Frontal cortex (tissue), 3 donors: ENCODE measurements at regions not wholly inside any gene's neighbourhood (a gene's known extent, or its start where the extent isn't known, plus 50 kb on each side); places are given as distances from the start of the nearest gene placed in this dataset.

Source experiments
- DNase-seq, 2 donors: peaks; one replicate each; pipeline ENCODE4 v3.0.0; 2012; ENCODE audit warnings: low spot score in 2 of 2
- FAIRE-seq: peaks from 2 replicates; lab custom pipeline; 2012; peaks lifted over from hg19 to GRCh38; lab: Jason Lieb, UNC
- donor health status: control.
- donor health status: control.
- donor health status: control.

- FAIRE-seq = no peak
- no peak for DNase-seq
Measured at GRCh38 chr2:19021100-19021476, 337.3 kb downstream of the OSR1 start.

DNA sequence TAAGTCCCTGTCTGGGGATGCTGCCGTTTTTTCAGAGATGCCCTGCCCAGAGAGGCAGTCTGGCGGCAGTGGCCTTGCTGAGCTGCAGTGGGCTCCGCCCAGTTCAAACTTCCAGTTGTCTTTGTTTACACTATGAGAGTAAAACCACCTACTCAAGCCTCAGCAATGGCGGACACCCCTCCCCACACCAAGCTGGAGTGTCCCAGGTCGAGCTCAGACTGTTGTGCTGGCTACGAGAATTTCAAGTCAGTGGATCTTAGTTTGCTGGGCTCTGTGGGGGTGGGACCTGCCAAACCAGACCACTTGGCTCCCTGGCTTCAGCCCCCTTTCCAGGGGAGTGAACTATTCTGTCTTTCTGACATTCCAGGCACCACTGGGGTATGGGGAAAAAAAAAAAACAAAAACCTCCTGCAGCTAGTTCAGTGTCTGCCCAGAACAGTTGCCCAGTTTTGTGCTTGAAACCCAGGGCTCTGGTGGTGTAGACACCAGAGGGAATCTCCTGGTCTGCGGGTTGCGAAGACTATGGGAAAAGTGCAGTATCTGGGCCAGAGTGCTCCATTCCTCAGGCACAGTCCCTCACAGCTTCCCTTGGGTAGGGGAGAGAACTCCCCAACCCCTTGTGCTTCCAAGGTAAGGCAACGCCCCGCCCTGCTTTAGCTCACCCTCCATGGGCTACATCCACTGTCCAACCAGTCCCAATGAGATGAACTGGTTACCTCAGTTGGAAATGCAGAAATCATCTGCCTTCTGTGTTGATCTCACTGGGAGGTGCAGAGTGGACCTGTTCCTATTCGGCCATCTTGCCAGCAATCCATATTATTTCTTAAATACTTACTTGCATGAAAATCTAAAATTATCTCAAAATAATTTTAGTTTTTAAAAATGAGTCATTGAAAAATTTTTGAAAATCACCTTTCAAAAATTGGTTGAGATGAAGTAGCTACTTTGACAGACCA is 338.0 kb downstream of the OSR1 start:
- no peak for DNase-seq
- FAIRE-seq = peak; percentile 13

DNA sequence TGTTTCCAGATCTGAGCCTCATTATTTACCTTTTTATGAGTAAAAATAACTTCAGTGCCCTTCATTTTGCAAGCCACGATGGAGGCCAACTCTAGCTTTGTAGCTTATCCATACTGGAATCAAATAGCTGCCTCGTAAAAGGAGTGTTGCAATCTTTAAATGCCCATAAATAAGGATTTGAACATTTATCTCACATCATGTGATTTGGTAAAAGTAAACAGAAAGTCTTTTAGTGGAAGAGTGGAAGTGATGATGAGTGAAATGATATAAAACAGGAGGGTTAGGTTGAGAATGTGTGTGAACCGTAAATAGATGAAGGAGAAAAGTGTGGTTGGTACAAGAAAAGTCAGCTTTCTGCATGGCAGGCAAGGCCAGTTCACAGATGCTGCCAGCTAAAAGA is 348.9 kb downstream of the OSR1 start:
- DNase-seq (no peak), FAIRE-seq (no peak)

DNA sequence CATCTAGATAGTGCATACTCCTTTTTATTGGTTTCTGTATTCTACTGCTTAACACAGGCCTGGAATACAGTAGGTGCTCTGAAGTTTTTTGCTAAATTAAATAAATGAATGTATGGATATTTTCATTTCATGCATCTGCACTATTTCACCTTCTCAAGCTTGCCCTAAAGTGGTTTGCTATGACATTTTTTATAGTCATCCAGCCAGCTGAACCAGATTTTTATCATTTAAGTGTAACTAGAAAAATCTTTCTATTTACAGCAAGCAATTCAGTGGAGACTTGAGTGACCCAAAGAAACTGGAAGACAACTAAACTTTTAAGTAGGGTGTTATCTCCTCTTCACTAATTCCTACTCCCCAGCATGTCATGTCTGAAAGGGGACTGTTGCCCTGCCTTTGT is 354.9 kb downstream of the OSR1 start:
- DNase-seq (no peak), FAIRE-seq (no peak)

GRCh38 chr2:19000776-19001175 is 357.6 kb downstream of the OSR1 start:
- FAIRE-seq (no peak), DNase-seq (no peak)

DNA sequence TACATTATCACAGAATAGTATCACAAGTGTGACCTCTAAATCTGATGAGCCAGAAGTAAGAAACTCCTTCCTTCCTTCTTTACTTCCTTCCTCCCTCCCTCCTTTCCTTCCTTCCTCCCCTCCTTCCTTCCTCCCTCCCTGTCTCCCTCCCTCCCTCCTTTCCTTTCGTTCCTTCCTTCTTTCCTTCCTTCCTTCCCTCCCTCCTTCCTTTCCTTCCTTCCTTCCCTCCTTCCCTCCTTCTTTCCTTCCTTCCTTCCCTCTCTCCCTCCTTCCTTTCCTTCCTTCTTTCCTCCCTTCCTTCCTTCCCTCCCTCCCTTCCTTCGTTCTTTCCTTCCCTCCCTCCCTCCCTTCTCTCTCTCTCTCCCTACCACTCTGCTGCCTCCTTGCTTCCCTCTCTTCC is 359.2 kb downstream of the OSR1 start:
- DNase-seq = no peak
- no peak for FAIRE-seq

DNA sequence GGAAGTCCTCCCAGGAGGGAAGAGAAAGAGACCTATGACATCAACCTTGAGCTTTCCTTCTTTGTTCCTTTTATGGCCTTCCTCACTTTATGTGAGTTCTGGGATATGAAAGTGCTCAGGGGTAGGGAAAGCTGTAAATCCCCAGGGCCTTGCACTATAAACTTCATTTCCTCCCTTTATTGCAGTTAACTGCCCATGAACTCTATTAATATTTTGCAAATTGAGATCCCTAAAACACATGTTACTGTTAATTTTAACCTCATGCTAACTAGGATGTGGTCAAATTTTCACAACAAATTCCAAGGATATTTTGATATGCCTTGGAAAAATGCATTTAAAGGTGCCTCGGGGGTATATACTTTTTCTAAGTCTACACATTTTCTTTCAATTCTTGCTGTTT is 359.9 kb downstream of the OSR1 start:
- no peak for FAIRE-seq
- DNase-seq = no peak

DNA sequence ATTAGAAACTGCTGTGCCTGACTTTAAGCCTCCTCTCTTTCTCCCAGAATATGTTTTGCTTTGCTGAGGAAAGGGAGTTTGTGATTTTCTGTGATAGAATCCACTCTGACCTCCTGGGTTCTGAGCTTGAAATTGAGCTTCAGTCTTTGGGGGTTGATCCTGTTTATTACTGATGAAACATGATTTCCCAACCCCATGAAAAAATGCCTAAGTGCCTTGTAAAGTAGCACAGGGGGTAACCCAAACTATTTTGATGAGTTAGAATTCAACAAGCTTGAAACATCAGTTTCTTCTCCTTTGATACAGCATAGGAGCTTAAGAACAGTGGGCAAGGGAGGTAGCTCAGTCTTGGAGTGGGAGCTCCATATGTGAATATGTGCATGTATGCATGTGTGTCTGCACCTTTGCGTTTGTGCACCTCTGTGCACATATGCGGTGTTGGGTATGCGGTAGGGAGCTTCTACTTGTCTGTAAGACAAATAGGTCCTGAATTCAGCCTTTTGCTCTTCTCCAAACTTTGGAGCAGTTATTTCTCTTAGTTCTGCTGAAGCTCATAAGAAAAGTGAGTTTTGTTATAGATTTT is 364.6 kb downstream of the OSR1 start:
- FAIRE-seq = no peak
- no peak for DNase-seq

GRCh38 chr2:18991177-18992168 is 366.9 kb downstream of the OSR1 start:
- DNase-seq = no peak
- FAIRE-seq = no peak

DNA sequence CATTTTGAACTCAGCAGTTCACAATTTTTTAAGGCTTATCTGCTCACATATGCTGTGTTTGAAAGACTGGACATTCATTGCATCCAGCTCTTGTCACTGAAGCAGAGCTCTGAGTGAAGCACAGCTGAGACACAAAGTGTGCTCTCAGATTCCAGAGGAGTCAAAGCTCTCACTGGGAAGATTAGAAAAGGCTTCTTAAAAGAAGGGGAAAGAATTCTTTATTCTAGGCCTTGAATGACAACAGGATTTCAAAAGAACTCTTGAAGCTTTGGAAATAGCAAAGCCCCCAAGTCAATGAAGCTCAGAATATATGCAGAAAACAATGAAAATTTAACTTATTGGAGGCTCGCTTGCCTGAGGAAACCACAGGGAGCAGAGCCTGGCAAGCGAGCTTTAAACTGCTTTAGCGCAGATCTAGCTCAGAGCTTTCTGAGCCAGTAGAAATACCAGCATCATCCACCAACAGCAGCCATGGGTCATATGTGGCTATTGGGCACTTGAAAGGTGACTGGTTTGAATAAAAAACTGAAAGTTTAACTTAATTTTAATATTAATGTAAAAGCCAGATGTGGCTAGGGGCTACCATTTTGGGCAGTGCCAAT is 369.7 kb downstream of the OSR1 start:
- FAIRE-seq (no peak), DNase-seq (no peak)

DNA sequence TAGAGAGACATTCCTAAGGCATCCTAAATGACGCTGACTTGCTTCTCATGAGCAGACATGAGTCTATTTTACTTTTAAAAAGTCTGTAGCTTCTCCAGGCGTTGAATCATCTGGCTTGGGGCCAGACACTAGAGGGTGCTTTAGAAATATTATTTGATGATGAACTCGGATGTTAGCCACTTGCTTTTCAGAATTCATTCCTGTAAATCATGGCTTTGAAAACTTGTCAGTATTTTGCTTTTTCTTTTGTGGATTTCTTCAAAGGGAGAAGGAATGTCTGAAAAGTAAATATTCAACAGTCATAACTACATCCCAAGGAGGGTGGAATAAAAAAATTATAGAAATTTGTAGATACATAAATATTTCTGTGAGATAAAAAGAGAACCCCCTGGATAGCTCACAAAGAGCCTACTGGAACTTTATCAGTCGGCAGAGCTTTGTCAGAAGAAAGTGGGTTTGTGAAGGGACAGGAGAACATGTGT is 370.8 kb downstream of the OSR1 start:
- FAIRE-seq = no peak
- peak; percentile 7 to 10 for DNase-seq

DNA sequence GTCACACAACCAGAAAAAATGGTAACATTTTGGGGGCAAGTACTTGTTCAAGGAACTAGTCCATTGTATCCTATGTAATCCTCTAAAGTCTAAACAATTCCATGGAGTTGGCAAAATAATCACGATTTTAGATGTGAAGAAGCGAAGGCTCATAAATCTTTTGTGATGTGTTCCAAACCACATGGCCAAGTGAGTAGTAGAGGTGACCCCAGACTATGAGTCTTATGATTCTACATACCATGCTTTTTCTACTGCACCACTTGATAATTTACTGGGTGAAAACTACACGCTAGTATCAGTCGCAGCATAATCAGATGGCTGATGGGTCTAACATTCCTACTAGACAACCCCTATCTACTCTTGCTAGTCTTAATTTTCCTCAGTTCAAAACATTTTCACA is 371.4 kb downstream of the OSR1 start:
- DNase-seq (no peak), FAIRE-seq (no peak)

DNA sequence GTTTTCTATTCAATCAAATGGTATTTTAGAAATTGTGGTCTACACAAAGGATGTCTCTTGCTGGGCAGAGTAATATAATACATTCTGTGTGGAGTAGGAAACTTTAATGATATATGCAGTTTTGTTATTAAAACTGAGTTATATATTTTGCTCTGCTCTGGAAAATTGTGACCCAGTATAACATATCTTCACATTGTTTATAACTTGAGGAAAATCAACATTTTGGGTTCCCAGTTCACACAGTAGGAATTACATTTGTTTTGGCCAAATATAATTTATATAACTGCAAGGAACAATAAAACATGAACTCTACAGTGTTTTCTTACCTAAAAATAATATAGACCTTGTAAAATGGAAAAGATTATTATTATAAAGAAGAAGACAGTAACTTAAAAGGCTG is 372.4 kb downstream of the OSR1 start:
- FAIRE-seq = no peak

DNA sequence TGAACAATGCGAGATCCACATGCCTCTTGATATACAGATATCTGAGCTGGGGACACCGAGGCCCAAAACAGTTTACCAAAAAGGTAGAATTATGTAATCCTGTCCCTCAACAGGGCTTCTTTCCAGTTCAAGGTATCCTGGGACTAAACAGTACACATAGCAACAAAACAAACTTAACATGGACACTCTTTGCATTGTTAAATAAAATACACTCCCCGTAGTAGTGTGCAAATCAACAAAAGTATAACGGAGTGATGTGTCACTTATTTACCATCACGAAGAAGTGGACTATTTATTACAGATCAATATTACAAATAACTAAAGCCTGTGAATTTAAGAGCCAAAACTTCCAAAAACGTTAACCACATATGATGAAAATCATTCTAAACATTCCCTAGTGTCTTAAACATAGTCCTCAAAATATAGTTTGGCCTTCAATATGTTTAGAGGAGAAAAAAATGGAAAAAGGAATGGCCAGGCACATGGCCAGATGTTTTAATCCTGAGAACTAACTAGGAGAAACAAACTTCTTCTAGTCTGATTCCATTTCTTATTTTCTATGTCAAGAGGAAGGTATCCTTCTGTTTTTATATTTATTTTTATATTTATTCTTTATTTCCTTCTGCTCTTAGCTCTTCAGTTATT is 377.5 kb downstream of the OSR1 start:
- no peak for FAIRE-seq
- DNase-seq = no peak

More for the DNA sequence above, 372.4 kb downstream of the OSR1 start:
- no peak for DNase-seq

GRCh38 chr2:18980104-18980785 is 378.2 kb downstream of the OSR1 start:
- DNase-seq (no peak), FAIRE-seq (no peak)

DNA sequence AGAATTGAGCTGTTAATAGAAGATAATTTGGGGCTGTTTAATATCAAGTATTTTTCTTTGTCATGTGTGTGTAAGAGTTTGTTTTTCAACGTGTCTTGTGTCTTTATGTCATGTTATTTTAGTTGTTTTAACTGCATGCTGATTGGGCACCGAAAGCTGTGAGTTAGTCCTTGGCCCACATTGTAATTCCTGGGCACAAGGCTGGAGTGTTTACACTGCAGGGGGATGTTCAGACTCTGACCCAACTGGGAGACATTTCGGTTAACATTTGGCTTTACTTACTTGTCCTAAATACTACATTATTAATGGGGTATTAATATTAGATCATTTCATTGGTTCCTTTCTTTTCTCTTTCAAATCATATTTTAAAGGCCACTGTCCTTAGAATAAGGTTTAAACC is 381.0 kb downstream of the OSR1 start:
- FAIRE-seq (no peak), DNase-seq (no peak)

DNA sequence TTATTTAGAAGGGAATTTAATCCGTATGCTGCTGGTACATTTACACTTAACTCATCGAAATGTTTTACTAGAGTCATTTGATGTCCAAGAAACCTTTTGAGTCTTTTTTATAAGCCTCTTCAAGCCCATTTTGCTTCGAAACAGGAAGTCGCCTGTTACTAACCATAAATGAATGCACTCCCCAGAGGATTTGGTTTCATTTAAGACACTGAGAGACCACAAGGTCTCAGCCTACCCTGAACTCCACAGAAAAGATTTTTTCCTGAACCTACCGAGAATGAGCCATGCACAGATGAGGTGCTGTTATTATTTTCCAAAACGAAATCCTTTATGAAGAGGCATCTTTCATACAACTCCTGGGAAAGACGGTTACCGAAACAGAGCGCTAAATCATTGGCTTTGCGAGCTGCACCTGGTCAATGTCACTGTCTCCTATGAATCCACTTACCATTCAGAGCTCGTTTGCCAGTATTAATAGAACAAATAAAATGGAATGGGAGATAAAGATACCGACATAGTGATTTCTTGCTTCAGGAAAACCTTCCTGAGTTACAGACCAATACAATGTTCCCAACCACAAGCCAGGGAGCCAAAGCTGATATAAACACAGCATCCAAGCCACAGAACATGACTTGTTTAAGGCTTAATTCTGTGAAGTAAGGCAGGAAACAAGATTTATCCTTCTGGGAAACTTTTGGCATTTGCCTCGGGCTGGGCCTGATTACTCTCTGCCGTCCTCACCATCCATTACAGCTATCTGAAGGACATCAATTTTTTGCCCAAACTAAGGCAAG is 382.1 kb downstream of the OSR1 start:
- DNase-seq = no peak
- no peak for FAIRE-seq
